H1 (cell line): ENCODE measurements at regions not wholly inside any gene's neighbourhood (a gene's known extent, or its start where the extent isn't known, plus 50 kb on each side); places are given as distances from the start of the nearest gene placed in this dataset.

Source experiments
- CTCF ChIA-PET: fragments of 300-600 bp; sonication (Branson Sonifier 250); formaldehyde crosslinking; loops from one replicate; lab custom pipeline; 2021; ENCODE audit not compliant: partially characterized antibody; lab: Charles Lee
- POLR2A ChIA-PET: fragments of 300-600 bp; sonication (Branson Sonifier 250); formaldehyde crosslinking; loops from one replicate; lab custom pipeline; 2021; ENCODE audit warnings: inconsistent platforms; ENCODE audit not compliant: partially characterized antibody; lab: Charles Lee
- DNase-seq, 2 experiments: peaks; one replicate each; pipeline versions ENCODE4 v3.0.0 to v3.0.0-alpha.2; 2010 to 2022; ENCODE audit warnings: low spot score in 2 of 2, low read depth in 1 of 2, mixed read lengths in 1 of 2
- FAIRE-seq: peaks from 2 replicates; lab custom pipeline; 2011; peaks lifted over from hg19 to GRCh38; lab: Jason Lieb, UNC
- H2AFZ ChIP-seq: 2 replicates; pipeline ENCODE4 v1.8.1; 2012; ENCODE audit warnings: low read length, inconsistent platforms
- H2AK5ac ChIP-seq: 2 replicates; pipeline ENCODE4 v1.6.1; 2013; ENCODE audit warnings: low read depth, low read length
- H2BK120ac ChIP-seq: replicated peaks from 2 replicates; pipeline ENCODE3; 2013; ENCODE audit warnings: low read depth, low read length, inconsistent platforms
- H2BK12ac ChIP-seq: 2 replicates; pipeline ENCODE4 v1.6.1; 2013; ENCODE audit warnings: low read depth, low read length
- H2BK15ac ChIP-seq: 2 replicates; pipeline ENCODE4 v1.6.1; 2013; ENCODE audit warnings: low read length
- H2BK20ac ChIP-seq: 2 replicates; pipeline ENCODE4 v1.6.1; 2013; ENCODE audit warnings: low read length
- H2BK5ac ChIP-seq: 2 replicates; pipeline ENCODE4 v1.6.1; 2013; ENCODE audit warnings: low read depth, low read length
- H3K14ac ChIP-seq: 2 replicates; pipeline ENCODE4 v1.6.1; 2013; ENCODE audit warnings: inconsistent platforms; ENCODE audit not compliant: insufficient read length
- H3K18ac ChIP-seq: 2 replicates; pipeline ENCODE4 v1.6.1; 2013; ENCODE audit warnings: low read length; ENCODE audit errors: extremely low read depth
- H3K23ac ChIP-seq: 2 replicates; pipeline ENCODE4 v1.6.1; 2013; ENCODE audit warnings: inconsistent platforms; ENCODE audit not compliant: insufficient read length
- H3K23me2 ChIP-seq: 2 replicates; pipeline ENCODE4 v1.6.1; 2013; ENCODE audit warnings: low read depth, low read length
- H3K27ac ChIP-seq: 2 replicates; pipeline ENCODE4 v1.6.1; 2011; ENCODE audit warnings: low read depth, low read length, inconsistent platforms
- H3K27me3 ChIP-seq, 4 experiments: replicated peaks in 1 of 4; 1 replicate in 1 of 4; 2 replicates in 3 of 4; pipeline versions ENCODE4 v1.6.1 to v1.8.1; 2011 to 2013; ENCODE audit warnings: low read length in 3 of 4, mild to moderate bottlenecking in 3 of 4, inconsistent platforms in 2 of 4, mixed read lengths in 2 of 4, moderate library complexity in 1 of 4; ENCODE audit not compliant: control insufficient read depth in 3 of 4, insufficient read depth in 3 of 4; ENCODE audit errors: extremely low read depth in 1 of 4
- H3K36me3 ChIP-seq, 4 experiments: 2 replicates each; pipeline versions ENCODE4 v1.6.1 to v1.8.1; 2011 to 2013; ENCODE audit warnings: mild to moderate bottlenecking in 4 of 4, low read length in 3 of 4, moderate library complexity in 2 of 4, control low read depth in 1 of 4, inconsistent platforms in 1 of 4; ENCODE audit not compliant: insufficient read depth in 4 of 4, control insufficient read depth in 2 of 4
- H3K4ac ChIP-seq: replicated peaks from 2 replicates; pipeline ENCODE3; 2013; ENCODE audit warnings: low read length, low read depth, mixed read lengths, inconsistent platforms; ENCODE audit not compliant: insufficient read length
- H3K4me1 ChIP-seq, 4 experiments: replicated peaks in 1 of 4; 1 replicate in 1 of 4; 2 replicates in 3 of 4; pipeline versions ENCODE4 v1.6.1 to v1.8.1; 2011 to 2013; ENCODE audit warnings: low read length in 3 of 4, inconsistent platforms in 2 of 4, mixed read lengths in 1 of 4; ENCODE audit not compliant: insufficient read depth in 4 of 4, control insufficient read depth in 3 of 4
- H3K4me2 ChIP-seq, 2 experiments: 2 replicates each; pipeline versions ENCODE4 v1.6.1 to v1.8.1; 2011 to 2013; ENCODE audit warnings: low read depth in 2 of 2, low read length in 2 of 2, control low read depth in 1 of 2, inconsistent platforms in 1 of 2, mild to moderate bottlenecking in 1 of 2; ENCODE audit not compliant: insufficient read depth in 1 of 2
- H3K4me3 ChIP-seq, 4 experiments: fragments of 200-600, 300-600 bp in 1 of 4; sonication (generic), shearing (Covaris generic), sonication (Bioruptor Twin) in 1 of 4; 2 replicates each; pipeline versions ENCODE4 v1.5.1 to v1.8.1; 2011 to 2016; ENCODE audit warnings: low read length in 4 of 4, low read depth in 3 of 4, control low read depth in 2 of 4, inconsistent platforms in 2 of 4, mild to moderate bottlenecking in 2 of 4, mixed read lengths in 1 of 4, moderate library complexity in 1 of 4; ENCODE audit not compliant: insufficient read depth in 2 of 4; ENCODE audit errors: extremely low read depth in 1 of 4
- H3K56ac ChIP-seq: replicated peaks from 2 replicates; pipeline ENCODE3; 2013; ENCODE audit warnings: low read depth, mild to moderate bottlenecking, mixed read lengths, low read length, inconsistent platforms; ENCODE audit not compliant: insufficient read length
- H3K79me1 ChIP-seq: 2 replicates; pipeline ENCODE4 v1.6.1; 2013; ENCODE audit warnings: low read depth, low read length, control low read depth
- H3K79me2 ChIP-seq, 2 experiments: 2 replicates each; pipeline versions ENCODE4 v1.6.1 to v1.8.1; 2012 to 2013; ENCODE audit warnings: low read length in 2 of 2, mild to moderate bottlenecking in 2 of 2, inconsistent platforms in 1 of 2; ENCODE audit not compliant: insufficient read depth in 2 of 2, control insufficient read depth in 1 of 2
- H3K9ac ChIP-seq, 4 experiments: replicated peaks in 1 of 4; 1 replicate in 1 of 4; 2 replicates in 3 of 4; pipeline versions ENCODE4 v1.6.1 to v1.8.1; 2011 to 2013; ENCODE audit warnings: low read depth in 3 of 4, low read length in 3 of 4, control low read depth in 2 of 4, mild to moderate bottlenecking in 2 of 4, moderate library complexity in 2 of 4, inconsistent platforms in 1 of 4; ENCODE audit errors: extremely low read depth in 1 of 4
- H3K9me3 ChIP-seq, 2 experiments: 2 replicates each; pipeline versions ENCODE4 v1.6.1 to v1.8.1; 2012 to 2013; ENCODE audit warnings: mild to moderate bottlenecking in 2 of 2, moderate library complexity in 2 of 2, control low read depth in 1 of 2, inconsistent platforms in 1 of 2, low read depth in 1 of 2, low read length in 1 of 2, mixed read lengths in 1 of 2; ENCODE audit not compliant: insufficient read depth in 2 of 2
- H4K20me1 ChIP-seq, 2 experiments: replicated peaks in 1 of 2; 2 replicates each; pipeline versions ENCODE3 to v1.8.1; 2011 to 2013; ENCODE audit warnings: inconsistent platforms in 2 of 2, low read length in 2 of 2, mild to moderate bottlenecking in 1 of 2; ENCODE audit not compliant: insufficient read depth in 2 of 2, control insufficient read depth in 1 of 2
- H4K5ac ChIP-seq: 2 replicates; pipeline ENCODE4 v1.6.1; 2013; ENCODE audit warnings: low read length, low read depth, mixed read lengths, inconsistent platforms; ENCODE audit not compliant: insufficient read length
- H4K8ac ChIP-seq: 2 replicates; pipeline ENCODE4 v1.8.0; 2013; ENCODE audit warnings: mild to moderate bottlenecking, moderate library complexity, low read length, inconsistent platforms; ENCODE audit not compliant: insufficient read depth; ENCODE audit errors: extremely low read depth
- H4K91ac ChIP-seq: replicated peaks from 2 replicates; pipeline ENCODE3; 2013; ENCODE audit warnings: low read length, mixed read lengths, inconsistent platforms; ENCODE audit not compliant: insufficient read length
- E2F6 ChIP-seq: IDR thresholded peaks from 2 replicates; pipeline ENCODE4 v1.6.1; 2012; ENCODE audit warnings: inconsistent platforms
- RXRA ChIP-seq: IDR thresholded peaks from 2 replicates; pipeline ENCODE4 v1.6.1; 2011; ENCODE audit warnings: low read depth, mild to moderate bottlenecking, low read length, moderate library complexity; ENCODE audit not compliant: insufficient read depth
- YY1 ChIP-seq: IDR thresholded peaks from 2 replicates; pipeline ENCODE4 v1.6.1; 2011; ENCODE audit warnings: low read depth, mild to moderate bottlenecking, low read length
- WGBS, 2 experiments: shearing (Covaris generic) in 1 of 2; methylation state at CpG; one replicate each; pipeline versions ENCODE4 v1.1.6 to v1.1.7; 2013 to 2015; ENCODE audit warnings: low lambda C conversion rate in 2 of 2, mixed read lengths in 2 of 2, inconsistent platforms in 1 of 2, low coverage in 1 of 2, missing lambda C conversion rate in 1 of 2; ENCODE audit not compliant: insufficient replicate concordance in 2 of 2, insufficient coverage in 1 of 2, insufficient read length in 1 of 2; ENCODE audit errors: extremely low coverage in 1 of 2, missing lambda C conversion rate in 1 of 2; 5-methylcytosine and 5-hydroxymethylcytosine counted together

- H3K4me1 ChIP-seq = peaks cover 0 to 13% (median 6%) of the 10 kb centered on the region in 4 experiments; a peak in 3 of 7 replicates
- H2BK5ac ChIP-seq = no peak overlapping the region
- H3K4me2 ChIP-seq = peak overlapping the region in 1 of 2 experiments; percentile 51; a peak in 2 of 4 replicates
- H3K27ac ChIP-seq = no peak overlapping the region
- FAIRE-seq = peak; percentile 77
- H3K27me3 ChIP-seq = no peaks in the 10 kb centered on the region
- H2BK12ac ChIP-seq = no peak overlapping the region
- ChIA-PET CTCF (interaction anchor here (0.5 kb wide), 1 partner anchor 8 kb away, joined by 3 read pairs; no protein-coding TSS in a partner anchor), POLR2A (no interaction called here)
- H4K5ac ChIP-seq = no peak overlapping the region
- DNase-seq = no peak
- H3K56ac ChIP-seq = no peak overlapping the region
- no peak overlapping the region for H3K9ac ChIP-seq
- no peaks in the 10 kb centered on the region for H3K23me2 ChIP-seq
- no peak overlapping the region for H3K18ac ChIP-seq
- H3K4ac ChIP-seq = no peak overlapping the region
- no peaks in the 10 kb centered on the region for H3K36me3 ChIP-seq
- no peak overlapping the region for H2BK120ac ChIP-seq
- no peaks in the 10 kb centered on the region for H3K9me3 ChIP-seq
- H4K20me1 ChIP-seq = no peaks in the 10 kb centered on the region
- no peak overlapping the region for H2BK15ac ChIP-seq
- no peak overlapping the region for H2AK5ac ChIP-seq
- H3K79me2 ChIP-seq = no peaks in the 10 kb centered on the region
- H2BK20ac ChIP-seq = no peak overlapping the region
- H3K23ac ChIP-seq = no peak overlapping the region
- H2AFZ ChIP-seq = no peak overlapping the region
- no peak overlapping the region for H3K14ac ChIP-seq
- no peaks in the 10 kb centered on the region for H3K79me1 ChIP-seq
- WGBS, 2 experiments = 21% methylated on average over 1 of the region's 1 CpG; no CpG with 5 or more reads in 1 of the 2 experiments
- H4K91ac ChIP-seq = no peak overlapping the region
- no peak overlapping the region; a peak in 1 of 8 replicates for H3K4me3 ChIP-seq
- no peak overlapping the region for H4K8ac ChIP-seq
- TF ChIP-seq YY1 (peak; percentile 27; the same call in 1 of the 2 replicates), RXRA (no peak), E2F6 (no peak)
These were observed 569.0 kb upstream of the SYT4 start for GRCh38 chr18:43846299-43846698.
